ENCODE measurements at regions not wholly inside any gene's neighbourhood (a gene's known extent, or its start where the extent isn't known, plus 50 kb on each side); places are given as distances from the start of the nearest gene placed in this dataset.
"Not testable (repeated sequence)": the region's sequence is repeated elsewhere in the genome, so short reads cannot be mapped to it uniquely, and the experiment has no call there.

- DNase-seq = no peak
Observed at GRCh38 chr5:118551716-118552115, 436.6 kb downstream of the DTWD2 start.

DNA sequence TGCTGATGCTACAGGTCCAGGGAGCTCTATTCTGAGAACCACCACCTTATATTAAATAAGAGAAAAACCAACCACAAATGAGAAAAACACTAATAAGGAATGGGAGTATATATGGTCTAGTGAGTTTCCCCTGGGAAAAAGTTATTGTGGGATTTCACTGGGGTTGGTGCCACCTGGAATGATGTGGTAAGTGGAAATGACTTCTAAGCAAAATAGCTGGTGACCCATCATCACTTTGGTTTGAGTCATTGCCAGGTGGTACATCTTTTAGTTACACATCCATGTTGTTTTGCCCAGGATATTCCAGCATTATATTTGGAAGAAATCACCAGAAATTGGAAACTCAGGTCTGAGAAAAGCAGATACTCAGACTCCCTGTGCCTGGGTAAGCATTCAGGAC lies 437.3 kb downstream of the DTWD2 start:
- no peak for DNase-seq

DNA sequence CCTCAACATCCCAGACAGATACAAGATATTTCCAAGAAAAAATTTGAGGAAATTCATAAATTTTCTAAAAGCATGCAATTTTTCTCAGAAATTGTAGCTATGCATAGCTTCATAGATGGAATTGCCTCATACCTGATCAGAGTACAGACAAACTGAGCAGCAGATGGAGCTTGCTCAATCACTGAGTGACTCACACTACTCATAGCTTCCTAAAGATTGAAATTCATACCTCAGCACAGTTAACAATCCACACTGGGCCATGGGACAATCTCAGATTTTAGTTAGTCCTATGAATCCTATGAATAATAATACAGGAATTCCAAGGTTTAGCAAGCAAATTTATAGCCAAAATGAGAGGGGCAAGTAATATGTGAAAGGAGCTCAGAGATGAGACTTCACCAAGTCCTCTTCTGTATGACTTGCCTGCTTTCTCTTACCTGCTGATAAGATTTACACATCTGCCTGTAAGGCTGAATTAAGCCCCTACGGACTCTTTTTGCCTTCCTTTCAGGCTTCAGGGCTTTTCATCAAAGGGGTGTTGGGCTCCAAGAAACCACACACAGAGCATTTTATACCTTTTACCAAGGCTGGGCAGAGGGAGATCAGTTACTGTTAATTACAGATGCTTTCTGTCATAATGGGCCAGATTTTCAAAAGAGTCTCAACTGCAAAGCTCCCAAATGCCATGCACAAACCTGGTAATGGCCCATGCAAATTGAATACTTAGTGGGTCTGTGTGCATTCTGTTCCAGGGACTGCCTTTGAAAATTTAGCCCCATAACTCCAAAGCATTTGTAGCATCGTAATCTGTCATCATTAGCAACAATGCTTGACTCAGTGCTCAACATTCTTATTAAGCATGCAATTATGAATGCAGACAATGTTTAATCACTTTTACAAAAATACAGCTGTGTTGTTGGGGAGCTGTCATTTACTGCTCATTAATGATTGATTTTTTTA lies 439.3 kb downstream of the DTWD2 start:
- no peak for DNase-seq

GRCh38 chr5:118545470-118545869 lies 442.9 kb downstream of the DTWD2 start:
- DNase-seq = no peak

GRCh38 chr5:118544887-118545449 lies 443.4 kb downstream of the DTWD2 start:
- DNase-seq = no peak

GRCh38 chr5:118533923-118534322 lies 454.4 kb downstream of the DTWD2 start:
- DNase-seq = no peak

DNA sequence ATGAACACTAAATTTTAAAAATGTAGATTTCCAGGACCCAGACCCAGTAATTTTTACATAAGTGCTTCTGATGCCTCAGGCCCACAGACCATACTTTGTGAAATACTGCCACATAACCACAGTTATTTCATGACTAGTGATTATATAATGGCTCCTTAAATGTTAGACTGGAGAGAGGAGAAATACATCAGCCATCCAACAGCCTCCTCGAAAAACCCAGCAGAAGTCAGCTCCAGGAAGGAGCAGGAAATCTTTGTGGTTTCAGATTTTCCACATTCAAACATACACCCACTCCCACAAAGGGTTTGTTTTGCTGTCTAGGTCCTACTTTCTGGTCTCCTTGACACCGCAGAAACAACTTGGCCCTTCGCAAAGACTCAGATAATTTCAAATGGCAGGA lies 455.2 kb downstream of the DTWD2 start:
- DNase-seq = no peak

DNA sequence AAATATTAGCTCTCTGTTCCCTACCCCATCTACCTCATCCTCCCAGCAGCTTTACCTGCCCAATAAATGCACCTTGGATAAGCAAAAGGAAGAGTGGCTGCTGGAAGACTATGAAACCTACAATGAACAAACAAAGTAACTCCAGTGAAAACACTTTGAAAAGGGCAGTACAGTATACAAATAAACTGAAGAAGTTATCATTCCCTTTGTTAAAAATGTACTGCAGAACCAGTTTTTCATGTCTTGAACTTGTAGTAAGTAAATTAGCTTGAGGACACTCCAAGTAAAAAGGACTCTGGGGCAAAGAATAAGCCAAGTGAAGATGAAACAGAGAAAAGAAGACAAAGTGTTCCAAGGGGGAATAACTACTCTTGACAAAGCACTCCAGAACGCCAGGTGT lies 457.1 kb downstream of the DTWD2 start:
- no peak for DNase-seq

- DNase-seq = no peak
Observed at GRCh38 chr5:118529361-118530144, 458.8 kb downstream of the DTWD2 start.

GRCh38 chr5:118522626-118523025 lies 465.7 kb downstream of the DTWD2 start:
- no peak for DNase-seq

GRCh38 chr5:118520771-118521415 lies 467.5 kb downstream of the DTWD2 start:
- no peak for DNase-seq

DNA sequence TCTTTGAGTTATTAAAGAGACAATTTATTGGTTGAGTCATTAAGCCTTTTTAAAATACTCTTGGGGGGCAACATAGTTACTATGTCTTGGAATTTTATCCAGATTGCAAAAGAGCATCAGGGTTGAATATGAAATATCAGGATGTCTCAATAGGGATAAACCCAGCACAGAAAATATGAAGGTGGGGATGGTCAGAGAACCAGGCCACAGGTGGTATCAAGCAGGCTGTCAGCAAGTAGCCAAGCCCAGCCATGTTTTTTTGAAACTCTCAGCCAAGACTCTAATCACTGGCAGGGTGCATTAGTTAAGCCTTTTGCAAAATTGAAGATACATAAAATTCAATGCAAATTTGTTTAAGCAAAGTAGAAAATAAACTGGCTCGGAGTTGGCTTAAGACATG lies 468.9 kb downstream of the DTWD2 start:
- no peak for DNase-seq

GRCh38 chr5:118518720-118519119 lies 469.6 kb downstream of the DTWD2 start:
- no peak for DNase-seq

- no peak for DNase-seq
Observed at GRCh38 chr5:118511846-118512245, 476.5 kb downstream of the DTWD2 start.

DNA sequence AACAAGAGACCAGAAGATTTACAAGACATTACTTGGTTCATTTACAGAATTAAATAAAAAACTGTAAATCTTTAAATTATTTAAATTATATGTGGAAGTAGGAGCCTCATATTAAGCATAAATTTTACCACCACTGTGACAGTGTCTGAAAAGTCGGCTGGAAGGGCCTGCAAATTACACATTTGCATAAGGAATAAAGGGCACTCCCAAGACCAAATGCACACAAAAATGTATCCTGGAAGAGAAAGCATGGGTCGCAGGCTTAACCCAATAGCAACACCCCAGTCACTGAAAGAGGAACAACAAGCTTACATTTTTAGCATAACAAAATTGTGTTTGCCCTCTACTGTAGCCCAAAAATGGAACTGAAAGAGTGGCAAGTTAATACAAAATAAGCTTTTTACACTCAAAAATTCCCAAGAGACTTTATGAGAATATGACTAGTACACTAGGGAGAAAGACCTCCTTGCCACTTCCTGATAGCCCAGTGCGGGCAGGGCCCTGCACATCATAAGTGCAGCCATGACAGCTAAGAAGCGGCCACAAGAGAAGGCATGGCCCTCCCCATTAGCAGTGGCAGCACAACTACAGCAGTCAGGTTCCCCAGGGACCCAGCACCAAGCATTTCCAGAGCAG lies 482.0 kb downstream of the DTWD2 start:
- DNase-seq = no peak

GRCh38 chr5:118502232-118502631 lies 486.1 kb downstream of the DTWD2 start:
- DNase-seq = not testable (repeated sequence)

DNA sequence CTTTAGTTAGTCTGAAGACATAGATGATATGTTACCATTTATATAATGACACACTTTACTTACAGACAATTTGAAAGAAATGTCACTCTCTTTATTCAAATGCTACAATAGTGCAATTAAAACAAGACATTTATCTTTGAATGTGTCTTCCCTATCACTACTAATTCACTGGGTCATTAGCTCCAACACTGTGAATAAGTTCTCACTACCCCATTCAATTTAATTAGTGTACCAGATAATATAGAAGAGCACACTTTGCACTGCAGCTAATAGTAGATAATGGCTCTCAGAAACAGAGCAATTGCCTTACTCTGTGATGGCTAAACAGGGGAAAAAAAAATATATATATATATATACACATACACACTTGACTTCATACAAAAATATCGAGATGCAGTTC lies 497.0 kb downstream of the DTWD2 start:
- no peak for DNase-seq

DNA sequence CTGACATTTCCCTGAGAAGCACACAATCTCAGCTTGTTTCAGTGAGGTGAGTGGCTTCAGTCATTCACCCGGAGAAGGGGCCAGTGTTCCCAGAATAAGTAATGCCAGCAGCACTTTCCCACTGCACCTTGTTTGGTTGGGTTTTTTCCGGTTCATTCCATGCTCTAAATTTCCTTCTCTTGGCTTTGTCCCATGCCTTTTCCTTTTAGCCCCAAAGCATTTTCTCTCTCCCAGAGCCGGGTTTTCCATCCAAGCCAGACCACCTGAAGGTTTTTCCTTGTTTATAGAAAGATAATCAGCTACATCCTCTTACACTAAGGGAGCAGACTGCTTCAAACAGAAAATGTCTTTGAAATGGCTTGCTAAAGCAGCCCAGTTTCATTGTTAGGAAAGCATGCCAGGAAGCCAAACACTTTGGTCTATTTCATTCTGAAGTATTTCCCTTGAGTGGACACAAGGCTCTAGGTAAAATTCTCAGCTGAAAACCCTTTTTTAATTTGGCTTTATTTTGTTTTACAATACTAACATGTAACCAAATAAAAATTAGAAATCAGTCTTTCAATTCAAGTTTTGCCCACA lies 501.6 kb downstream of the DTWD2 start:
- no peak for DNase-seq

- DNase-seq = no peak
Observed at GRCh38 chr5:118479285-118479684, 509.1 kb downstream of the DTWD2 start.

- no peak for DNase-seq
Observed at GRCh38 chr5:118478852-118479251, 509.5 kb downstream of the DTWD2 start.

DNA sequence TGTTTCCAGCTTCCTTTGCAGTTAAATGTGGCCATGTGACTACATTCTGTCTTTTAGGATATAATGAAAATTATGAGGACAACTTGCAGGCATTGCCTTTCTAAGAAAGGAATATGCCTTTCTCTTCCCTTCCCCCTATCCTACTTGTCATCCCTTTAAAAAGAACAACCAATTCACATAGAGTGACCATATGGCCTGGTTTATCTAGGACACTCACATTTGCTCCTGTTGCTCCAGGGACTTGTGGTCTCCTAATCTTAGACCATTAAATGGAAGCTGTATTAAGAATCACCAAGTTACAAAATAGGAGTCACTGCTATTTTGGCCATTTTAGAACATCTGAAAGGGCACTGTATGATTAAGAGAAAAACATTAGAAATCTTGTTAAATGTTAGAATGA lies 520.3 kb downstream of the DTWD2 start:
- no peak for DNase-seq

DNA sequence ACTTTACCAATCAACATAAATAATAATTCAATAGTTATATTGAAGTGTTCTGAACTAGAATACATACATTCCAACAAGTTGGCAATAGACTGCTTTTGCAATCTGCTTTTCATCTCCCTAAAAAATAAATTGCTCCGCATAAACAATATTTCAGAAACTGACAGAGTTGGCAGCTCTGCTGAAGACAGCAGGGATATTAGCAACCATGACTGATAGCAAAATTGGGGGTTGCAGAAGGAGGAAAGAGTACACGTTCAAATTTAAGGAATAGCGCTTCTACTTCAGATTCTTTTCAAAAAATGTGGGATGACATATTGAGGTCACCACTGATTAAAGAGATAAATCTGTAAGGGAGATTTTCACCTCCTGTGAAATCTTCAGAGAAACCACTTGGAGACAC lies 521.2 kb downstream of the DTWD2 start:
- DNase-seq = no peak
